ENCODE measurements at regions not wholly inside any gene's neighbourhood (a gene's known extent, or its start where the extent isn't known, plus 50 kb on each side); places are given as distances from the start of the nearest gene placed in this dataset.

DNA sequence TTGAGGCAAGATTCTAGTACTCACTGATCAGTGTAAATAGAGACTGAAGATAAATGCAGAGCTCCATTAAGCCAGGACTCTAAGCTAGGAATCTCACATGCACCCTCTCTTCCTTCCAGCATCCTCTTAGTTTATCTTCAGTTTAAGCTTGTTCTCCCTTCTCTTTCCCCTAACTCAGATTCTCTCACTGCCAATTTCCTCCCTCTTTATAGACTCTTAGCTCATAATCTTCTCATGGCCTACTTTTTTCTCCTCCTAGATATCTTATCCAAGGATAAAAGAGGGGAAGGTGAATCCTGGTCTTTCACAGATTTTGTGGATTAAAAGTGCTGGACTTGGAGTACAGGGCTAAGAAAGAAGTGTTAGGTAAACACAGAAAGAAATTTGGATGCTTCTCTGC is 108.9 kb upstream of the TENM3 start:
- FAIRE-seq (no peak), DNase-seq (no peak)
- intact Hi-C loops (cut with DNase I): no loop called here
- H3K4me3 ChIP-seq (ENCODE audit: low read length in 3 of 3): no peak overlapping the region
- H3K9me3 ChIP-seq (ENCODE audit: control insufficient read depth in 2 of 3, insufficient read depth in 1 of 3, low read length in 3 of 3): no peaks in the 10 kb centered on the region
- H3K36me3 ChIP-seq (ENCODE audit: control insufficient read depth in 2 of 3, insufficient read depth in 3 of 3, low read length in 3 of 3): no peaks in the 10 kb centered on the region
- no peaks in the 10 kb centered on the region for H3K4me1 ChIP-seq (ENCODE audit: control insufficient read depth in 2 of 3, insufficient read depth in 2 of 3, low read depth in 1 of 3, low read length in 3 of 3)
- H3K27ac ChIP-seq (ENCODE audit: low read depth in 2 of 2, low read length in 2 of 2): no peak overlapping the region
- H3K27me3 ChIP-seq (ENCODE audit: control insufficient read depth, insufficient read depth, low read length): no peaks in the 10 kb centered on the region
- TF ChIP-seq, protein P1, sequence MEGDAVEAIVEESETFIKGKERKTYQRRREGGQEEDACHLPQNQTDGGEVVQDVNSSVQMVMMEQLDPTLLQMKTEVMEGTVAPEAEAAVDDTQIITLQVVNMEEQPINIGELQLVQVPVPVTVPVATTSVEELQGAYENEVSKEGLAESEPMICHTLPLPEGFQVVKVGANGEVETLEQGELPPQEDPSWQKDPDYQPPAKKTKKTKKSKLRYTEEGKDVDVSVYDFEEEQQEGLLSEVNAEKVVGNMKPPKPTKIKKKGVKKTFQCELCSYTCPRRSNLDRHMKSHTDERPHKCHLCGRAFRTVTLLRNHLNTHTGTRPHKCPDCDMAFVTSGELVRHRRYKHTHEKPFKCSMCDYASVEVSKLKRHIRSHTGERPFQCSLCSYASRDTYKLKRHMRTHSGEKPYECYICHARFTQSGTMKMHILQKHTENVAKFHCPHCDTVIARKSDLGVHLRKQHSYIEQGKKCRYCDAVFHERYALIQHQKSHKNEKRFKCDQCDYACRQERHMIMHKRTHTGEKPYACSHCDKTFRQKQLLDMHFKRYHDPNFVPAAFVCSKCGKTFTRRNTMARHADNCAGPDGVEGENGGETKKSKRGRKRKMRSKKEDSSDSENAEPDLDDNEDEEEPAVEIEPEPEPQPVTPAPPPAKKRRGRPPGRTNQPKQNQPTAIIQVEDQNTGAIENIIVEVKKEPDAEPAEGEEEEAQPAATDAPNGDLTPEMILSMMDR (IDR thresholded peaks at IDR 0.05; ENCODE audit: borderline replicate concordance, extremely low read depth, insufficient read depth): no peak
- no peak overlapping the region for H3K9ac ChIP-seq (ENCODE audit: low read length in 3 of 3)

DNA sequence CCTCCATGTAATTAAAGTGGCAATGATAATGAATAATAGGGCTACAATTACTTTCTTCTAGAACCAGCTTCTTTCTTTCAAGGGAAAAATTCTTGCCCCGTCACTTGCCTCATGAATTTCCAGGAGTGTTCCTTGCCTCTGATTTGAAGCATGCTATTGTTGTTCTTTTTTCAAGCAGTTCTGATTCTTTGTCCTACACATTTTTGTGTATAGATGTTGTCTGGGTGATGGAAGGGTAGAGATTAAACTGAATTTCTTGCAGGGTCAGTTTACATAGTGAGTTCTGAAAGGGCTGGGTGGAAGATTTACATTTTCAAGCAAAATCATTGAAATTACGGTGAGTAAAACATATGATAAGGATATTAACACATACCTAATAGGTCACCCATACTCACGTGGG is 107.0 kb upstream of the TENM3 start:
- H3K27me3 ChIP-seq (ENCODE audit: control insufficient read depth, insufficient read depth, low read length): peaks cover 7% of the 10 kb centered on the region
- DNase-seq (no peak), FAIRE-seq (no peak)
- intact Hi-C loops (cut with DNase I): no loop called here
- no peaks in the 10 kb centered on the region for H3K9me3 ChIP-seq (ENCODE audit: control insufficient read depth in 2 of 3, insufficient read depth in 1 of 3, low read length in 3 of 3)
- no peak overlapping the region for H3K9ac ChIP-seq (ENCODE audit: low read length in 3 of 3)
- no peak overlapping the region for H3K27ac ChIP-seq (ENCODE audit: low read depth in 2 of 2, low read length in 2 of 2)
- H3K36me3 ChIP-seq (ENCODE audit: control insufficient read depth in 2 of 3, insufficient read depth in 3 of 3, low read length in 3 of 3): no peaks in the 10 kb centered on the region
- TF ChIP-seq, protein P1 (IDR thresholded peaks at IDR 0.05; ENCODE audit: borderline replicate concordance, extremely low read depth, insufficient read depth): no peak
- no peak overlapping the region for H3K4me3 ChIP-seq (ENCODE audit: low read length in 3 of 3)
- H3K4me1 ChIP-seq (ENCODE audit: control insufficient read depth in 2 of 3, insufficient read depth in 2 of 3, low read depth in 1 of 3, low read length in 3 of 3): no peaks in the 10 kb centered on the region

DNA sequence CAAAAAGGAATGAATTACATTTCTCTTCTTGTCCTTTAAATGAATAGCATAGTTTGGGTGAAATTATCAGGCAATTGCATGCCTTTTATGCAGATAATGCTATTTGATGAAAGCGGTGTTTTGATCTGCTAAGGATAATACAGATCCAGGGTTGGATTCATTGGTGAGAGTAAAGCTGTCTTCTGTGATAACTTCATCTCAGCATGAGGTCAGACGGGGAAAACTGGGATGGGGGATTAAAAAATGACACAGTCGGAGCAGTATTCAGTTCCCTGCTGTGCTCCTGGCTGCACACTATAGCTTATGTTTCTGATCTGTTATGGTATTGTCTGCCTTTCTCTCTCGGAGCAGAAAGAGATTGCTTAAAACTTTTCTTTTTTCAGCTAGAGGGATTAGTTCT is 105.9 kb upstream of the TENM3 start:
- peaks cover 13% of the 10 kb centered on the region for H3K27me3 ChIP-seq (ENCODE audit: control insufficient read depth, insufficient read depth, low read length)
- TF ChIP-seq, protein P1 (IDR thresholded peaks at IDR 0.05; ENCODE audit: borderline replicate concordance, extremely low read depth, insufficient read depth): no peak
- no peak for FAIRE-seq

DNA sequence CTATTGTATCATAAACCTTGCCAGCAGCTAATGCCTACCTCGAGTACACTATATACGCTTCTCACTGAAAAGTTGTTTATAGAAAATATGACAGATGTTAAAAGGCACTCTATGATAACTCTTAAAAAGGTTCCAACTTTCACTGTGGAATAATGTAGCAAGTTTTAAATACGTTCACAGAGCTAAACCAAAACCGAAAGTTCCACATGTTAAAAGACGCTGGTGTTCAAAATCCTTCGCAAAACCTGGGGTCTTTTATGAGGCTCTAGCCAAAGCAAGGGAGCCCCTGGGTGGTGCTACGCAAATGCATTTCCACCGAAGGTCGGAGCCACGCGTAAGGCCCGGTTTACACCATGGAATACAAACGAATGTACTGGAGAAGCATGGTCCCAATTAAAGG is 103.7 kb upstream of the TENM3 start:
- no peaks in the 10 kb centered on the region for H3K36me3 ChIP-seq (ENCODE audit: control insufficient read depth in 2 of 3, insufficient read depth in 3 of 3, low read length in 3 of 3)
- H3K4me3 ChIP-seq (ENCODE audit: low read length in 3 of 3): no peak overlapping the region
- H3K27ac ChIP-seq (ENCODE audit: low read depth in 2 of 2, low read length in 2 of 2): no peak overlapping the region
- no peaks in the 10 kb centered on the region for H3K9me3 ChIP-seq (ENCODE audit: control insufficient read depth in 2 of 3, insufficient read depth in 1 of 3, low read length in 3 of 3)
- TF ChIP-seq, protein P1 (IDR thresholded peaks at IDR 0.05; ENCODE audit: borderline replicate concordance, extremely low read depth, insufficient read depth): no peak
- H3K27me3 ChIP-seq (ENCODE audit: control insufficient read depth, insufficient read depth, low read length): peaks cover 13% of the 10 kb centered on the region
- H3K4me1 ChIP-seq (ENCODE audit: control insufficient read depth in 2 of 3, insufficient read depth in 2 of 3, low read depth in 1 of 3, low read length in 3 of 3): peaks cover 0 to 4% (median 0%) of the 10 kb centered on the region in 3 donors
- DNase-seq: peak in 1 of 5 donors; percentile 22
- no peak overlapping the region for H3K9ac ChIP-seq (ENCODE audit: low read length in 3 of 3)
- intact Hi-C loops (cut with DNase I): no loop called here
- no peak for FAIRE-seq

More for the DNA sequence above, 105.9 kb upstream of the TENM3 start:
- intact Hi-C loops (cut with DNase I): no loop called here
- Histone ChIP-seq H3K4me1 (ENCODE audit: control insufficient read depth in 2 of 3, insufficient read depth in 2 of 3, low read depth in 1 of 3, low read length in 3 of 3) (no peaks in the 10 kb centered on the region), H3K9ac (ENCODE audit: low read length in 3 of 3) (no peak overlapping the region), H3K27ac (ENCODE audit: low read depth in 2 of 2, low read length in 2 of 2) (no peak overlapping the region), H3K9me3 (ENCODE audit: control insufficient read depth in 2 of 3, insufficient read depth in 1 of 3, low read length in 3 of 3) (no peaks in the 10 kb centered on the region), H3K36me3 (ENCODE audit: control insufficient read depth in 2 of 3, insufficient read depth in 3 of 3, low read length in 3 of 3) (no peaks in the 10 kb centered on the region), H3K4me3 (ENCODE audit: low read length in 3 of 3) (no peak overlapping the region)
- no peak for DNase-seq

Measured in kidney (tissue), 13 donors.